B cell (primary cell): ENCODE measurements at regions not wholly inside any gene's neighbourhood (a gene's known extent, or its start where the extent isn't known, plus 50 kb on each side); places are given as distances from the start of the nearest gene placed in this dataset.

Source experiments
- ATAC-seq: fragments of 200-7000 bp; cut with Tn5 transposase; one replicate; pipeline ENCODE4 v1.10.0; 2021; ENCODE audit warnings: low read depth, mild to moderate bottlenecking, moderate number of reproducible peaks, moderate library complexity
- CTCF ChIA-PET: fragments of 350-600 bp; sonication (Branson Sonifier 250); formaldehyde crosslinking; loops from one replicate; lab custom pipeline; 2021; ENCODE audit warnings: antibody characterized with exemption, inconsistent platforms; lab: Charles Lee
- POLR2A ChIA-PET: fragments of 350-600 bp; sonication (Branson Sonifier 250); formaldehyde crosslinking; loops from one replicate; lab custom pipeline; 2021; ENCODE audit warnings: antibody characterized with exemption; lab: Charles Lee
- DNase-seq: peaks from one replicate; pipeline ENCODE4 v3.0.0; 2013
- H2AFZ ChIP-seq: 2 replicates; pipeline ENCODE4 v1.6.1; 2012; ENCODE audit warnings: mild to moderate bottlenecking, low read depth, low read length; ENCODE audit not compliant: insufficient read depth, poor library complexity, severe bottlenecking
- H3K27ac ChIP-seq, 2 donors: 1 replicate in 1 of 2; 2 replicates in 1 of 2; pipeline ENCODE4 v1.5.1; 2012 to 2013; ENCODE audit warnings: low read length in 2 of 2, mild to moderate bottlenecking in 2 of 2, moderate library complexity in 1 of 2
- H3K27me3 ChIP-seq, 4 experiments: fragments of 200-600 bp in 1 of 4; sonication (generic) in 1 of 4; replicated peaks in 1 of 4; 1 replicate in 2 of 4; 2 replicates in 2 of 4; pipeline versions ENCODE4 v1.6.1 to v1.7.0; 2013 to 2016; ENCODE audit warnings: low read length in 3 of 4, mild to moderate bottlenecking in 2 of 4, mixed read lengths in 1 of 4, moderate library complexity in 1 of 4; ENCODE audit not compliant: insufficient read depth in 4 of 4, control insufficient read depth in 3 of 4; ENCODE audit errors: control extremely low read depth in 1 of 4
- H3K36me3 ChIP-seq, 2 experiments: replicated peaks in 1 of 2; 1 replicate in 1 of 2; 2 replicates in 1 of 2; pipeline versions ENCODE4 v1.6.1 to v1.7.1; 2013; ENCODE audit warnings: low read length in 1 of 2; ENCODE audit not compliant: insufficient read depth in 2 of 2, control insufficient read depth in 1 of 2; ENCODE audit errors: control extremely low read depth in 1 of 2, extremely low read depth in 1 of 2
- H3K4me1 ChIP-seq, 2 donors: fragments of 200-600 bp in 1 of 2; sonication (generic) in 1 of 2; 1 replicate in 1 of 2; 2 replicates in 1 of 2; pipeline versions ENCODE4 v1.5.1 to v1.6.1; 2013 to 2017; ENCODE audit warnings: low read length in 2 of 2; ENCODE audit not compliant: control insufficient read depth in 2 of 2, insufficient read depth in 2 of 2
- H3K4me2 ChIP-seq: replicated peaks from 2 replicates; pipeline ENCODE3; 2012; ENCODE audit warnings: mild to moderate bottlenecking, low read depth, low read length; ENCODE audit not compliant: poor library complexity, severe bottlenecking
- H3K4me3 ChIP-seq, 5 experiments: fragments of 200-600 bp in 1 of 5; sonication (generic) in 1 of 5; 1 replicate in 3 of 5; 2 replicates in 2 of 5; pipeline versions ENCODE4 v1.5.1 to v1.7.0; 2011 to 2016; ENCODE audit warnings: low read length in 4 of 5, mild to moderate bottlenecking in 4 of 5, low read depth in 2 of 5, control low read depth in 1 of 5, moderate library complexity in 1 of 5; ENCODE audit not compliant: insufficient read depth in 1 of 5; ENCODE audit errors: control extremely low read depth in 1 of 5, extremely low read depth in 1 of 5
- H3K79me2 ChIP-seq: fragments of 200-600 bp; sonication (generic); one replicate; pipeline ENCODE4 v1.6.0; 2016; ENCODE audit warnings: low read length; ENCODE audit not compliant: control insufficient read depth, insufficient read depth
- H3K9ac ChIP-seq: fragments of 200-600 bp; sonication (generic); 2 replicates; pipeline ENCODE4 v1.6.1; 2017; ENCODE audit warnings: mild to moderate bottlenecking, low read length, moderate library complexity
- H3K9me3 ChIP-seq, 3 donors: one replicate each; pipeline versions ENCODE4 v1.6.1 to v1.7.1; 2013; ENCODE audit warnings: low read length in 2 of 3; ENCODE audit not compliant: control insufficient read depth in 2 of 3, insufficient read depth in 1 of 3; ENCODE audit errors: control extremely low read depth in 1 of 3
- H4K20me1 ChIP-seq: 2 replicates; pipeline ENCODE4 v1.6.0; 2012; ENCODE audit warnings: mild to moderate bottlenecking, low read length; ENCODE audit not compliant: insufficient read depth, control insufficient read depth, poor library complexity, severe bottlenecking
- H3K27ac Mint-ChIP-seq: one replicate; pipeline ENCODE4 v1.8.0; 2021; ENCODE audit warnings: mixed read lengths
- H3K27me3 Mint-ChIP-seq: one replicate; pipeline ENCODE4 v1.8.0; 2021; ENCODE audit warnings: mixed read lengths
- H3K4me1 Mint-ChIP-seq: one replicate; pipeline ENCODE4 v1.8.0; 2021; ENCODE audit warnings: mixed read lengths
- H3K4me3 Mint-ChIP-seq: one replicate; pipeline ENCODE4 v1.8.0; 2021; ENCODE audit warnings: mixed read lengths
- H3K9me3 Mint-ChIP-seq: one replicate; pipeline ENCODE4 v1.8.0; 2022; ENCODE audit warnings: mixed read lengths; ENCODE audit not compliant: insufficient read depth
- CTCF ChIP-seq: fragments of 200-600 bp; IDR thresholded peaks from one replicate; pipeline ENCODE4 v1.8.0; 2022; ENCODE audit warnings: antibody characterized with exemption, mild to moderate bottlenecking
- EZH2 ChIP-seq: IDR thresholded peaks from 2 replicates; pipeline ENCODE4 v1.6.1; 2012; ENCODE audit warnings: borderline replicate concordance, low read depth, mild to moderate bottlenecking, moderate library complexity, low read length; ENCODE audit not compliant: insufficient read depth, poor library complexity, severe bottlenecking
- whole genome bisulfite sequencing: methylation state at CpG from one replicate; pipeline ENCODE4 v1.1.5; 2013; ENCODE audit warnings: missing lambda C conversion rate; ENCODE audit not compliant: insufficient coverage; 5-methylcytosine and 5-hydroxymethylcytosine counted together
- intact Hi-C: fragments of 100-400 bp; cut with micrococcal nuclease; formaldehyde crosslinking; loops from one replicate; pipeline ENCODE4 v1.10.0; 2022

GRCh38 chr3:107212618-107213017 lies 164.6 kb upstream of the CCDC54 start:
- H3K9me3 ChIP-seq = no peaks in the 10 kb centered on the region
- TF ChIP-seq EZH2 = no peak
- no peak for TF ChIP-seq CTCF
- ATAC-seq (no peak), DNase-seq (no peak)
- no peaks in the 10 kb centered on the region for H3K36me3 ChIP-seq
- no peak overlapping the region for H3K9ac ChIP-seq
- POLR2A ChIA-PET = no interaction called here
- H3K27me3 Mint-ChIP-seq = peaks cover 25% of the 10 kb centered on the region
- no peak overlapping the region for H3K4me2 ChIP-seq
- no peaks in the 10 kb centered on the region for H3K4me1 Mint-ChIP-seq
- no peaks in the 10 kb centered on the region for H3K9me3 Mint-ChIP-seq
- CTCF ChIA-PET = no interaction called here
- no peak overlapping the region for H3K4me3 Mint-ChIP-seq
- H3K27me3 ChIP-seq = no peaks in the 10 kb centered on the region
- H2AFZ ChIP-seq = no peak overlapping the region
- intact Hi-C loops = no loop called here
- no peaks in the 10 kb centered on the region for H4K20me1 ChIP-seq
- no peaks in the 10 kb centered on the region for H3K79me2 ChIP-seq
- WGBS = 58% methylated on average over 3 of the region's 3 CpGs
- no peak overlapping the region for H3K27ac ChIP-seq
- no peaks in the 10 kb centered on the region for H3K4me1 ChIP-seq
- no peak overlapping the region for H3K4me3 ChIP-seq
- H3K27ac Mint-ChIP-seq = no peak overlapping the region

GRCh38 chr3:107213044-107213669 lies 164.1 kb upstream of the CCDC54 start:
- Histone ChIP-seq H4K20me1 (no peaks in the 10 kb centered on the region), H3K4me3 (no peak overlapping the region), H3K4me2 (no peak overlapping the region), H3K36me3 (no peaks in the 10 kb centered on the region), H3K9me3 (no peaks in the 10 kb centered on the region), H3K27me3 (no peaks in the 10 kb centered on the region), H3K9ac (no peak overlapping the region), H3K4me1 (no peaks in the 10 kb centered on the region), H3K27ac (no peak overlapping the region), H2AFZ (no peak overlapping the region), H3K79me2 (no peaks in the 10 kb centered on the region)
- Mint-ChIP-seq H3K4me3 (no peak overlapping the region), H3K27me3 (peaks cover 25% of the 10 kb centered on the region), H3K4me1 (no peaks in the 10 kb centered on the region), H3K27ac (no peak overlapping the region), H3K9me3 (no peaks in the 10 kb centered on the region)
- ChIA-PET CTCF (no interaction called here), POLR2A (no interaction called here)
- TF ChIP-seq EZH2 (no peak), CTCF (no peak)
- WGBS = 72% methylated on average over 2 of the region's 6 CpGs
- ATAC-seq (no peak), DNase-seq (no peak)
- intact Hi-C loops = no loop called here
